GM12865 (cell line): ENCODE measurements at regions not wholly inside any gene's neighbourhood (a gene's known extent, or its start where the extent isn't known, plus 50 kb on each side); places are given as distances from the start of the nearest gene placed in this dataset.

ENCODE experiments used
- DNase-seq: peaks from one replicate; pipeline ENCODE4 v3.0.0; 2010; ENCODE audit warnings: low read depth
- H3K4me3 ChIP-seq: 2 replicates; pipeline ENCODE4 v1.5.1; 2011; ENCODE audit warnings: mild to moderate bottlenecking, low read depth, low read length, control low read depth
- CTCF ChIP-seq: IDR thresholded peaks from 2 replicates; pipeline ENCODE4 v1.5.1; 2011; ENCODE audit warnings: low read length, control low read depth, low read depth, inconsistent platforms; ENCODE audit not compliant: insufficient read depth; ENCODE audit errors: missing control alignments

- DNase-seq = no peak
- TF ChIP-seq CTCF = no peak
- no peak overlapping the region for H3K4me3 ChIP-seq
Measured at GRCh38 chr2:84194949-84195644, 264.0 kb downstream of the SUCLG1 start.

GRCh38 chr2:84194181-84194580 lies 264.9 kb downstream of the SUCLG1 start:
- TF ChIP-seq CTCF = no peak
- no peak for DNase-seq
- no peak overlapping the region for H3K4me3 ChIP-seq

GRCh38 chr2:84187258-84187657 lies 271.8 kb downstream of the SUCLG1 start:
- no peak for TF ChIP-seq CTCF
- no peak for DNase-seq
- H3K4me3 ChIP-seq = no peak overlapping the region

GRCh38 chr2:84181927-84182326 lies 277.2 kb downstream of the SUCLG1 start:
- H3K4me3 ChIP-seq = no peak overlapping the region
- no peak for TF ChIP-seq CTCF
- no peak for DNase-seq

GRCh38 chr2:84177733-84178132 lies 281.3 kb downstream of the SUCLG1 start:
- no peak for DNase-seq
- no peak for TF ChIP-seq CTCF
- H3K4me3 ChIP-seq = no peak overlapping the region

- no peak for TF ChIP-seq CTCF
- no peak overlapping the region for H3K4me3 ChIP-seq
- DNase-seq = no peak
Measured at GRCh38 chr2:84175970-84176369, 283.1 kb downstream of the SUCLG1 start.

- no peak for DNase-seq
- no peak overlapping the region for H3K4me3 ChIP-seq
- TF ChIP-seq CTCF = no peak
Measured at GRCh38 chr2:84175340-84175739, 283.7 kb downstream of the SUCLG1 start.
